ENCODE measurements at regions not wholly inside any gene's neighbourhood (a gene's known extent, or its start where the extent isn't known, plus 50 kb on each side); places are given as distances from the start of the nearest gene placed in this dataset.

DNA sequence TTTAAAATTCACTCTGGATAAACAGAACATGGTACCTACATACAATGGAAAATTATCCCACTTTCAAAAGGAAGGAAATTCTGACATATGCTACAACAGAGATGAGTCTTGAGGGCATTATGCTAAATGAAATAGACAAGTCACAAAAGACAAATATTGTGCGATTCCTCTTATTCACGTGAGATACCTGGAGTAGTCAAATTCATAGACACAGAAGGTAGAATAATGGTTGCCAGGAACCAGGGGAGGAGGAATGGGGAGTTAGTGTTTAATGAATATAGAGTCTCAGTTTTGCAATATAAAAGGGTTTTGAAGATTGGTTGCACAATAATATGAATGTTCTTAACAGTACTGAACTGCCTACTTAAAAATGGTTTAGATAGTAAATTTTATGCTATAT, 69.8 kb upstream of the WAC start:
- ChIA-PET POLR2A (no interaction called here), CTCF (no interaction called here), RAD21 (ENCODE audit: low non-redundant PET in 1 of 2, low total read pairs in 2 of 2, uncharacterized antibody in 2 of 2, unreplicated experiment in 2 of 2) (no interaction called here)
- ATAC-seq (no peak), DNase-seq (ENCODE audit: low read depth, low spot score) (no peak)
- no peaks in the 10 kb centered on the region for H3K36me3 ChIP-seq (ENCODE audit: control insufficient read depth in 1 of 2, insufficient read depth in 2 of 2, low read length in 2 of 2)
- intact Hi-C loops (cut with micrococcal nuclease), result no loop called here
- H3K4me2 ChIP-seq (ENCODE audit: low read length), result no peak overlapping the region
- no peaks in the 10 kb centered on the region for H3K27me3 ChIP-seq (ENCODE audit: insufficient read depth, low read length)
- no peaks in the 10 kb centered on the region for H3K9me3 ChIP-seq (ENCODE audit: control insufficient read depth in 1 of 2, insufficient read depth in 1 of 2, low read depth in 1 of 2, low read length in 2 of 2)
- no TSS peak for BruUV-seq (replicated peaks)
- H4K20me1 ChIP-seq (ENCODE audit: insufficient read depth), result no peaks in the 10 kb centered on the region
- H2AFZ ChIP-seq (ENCODE audit: low read depth, low read length, poor library complexity, severe bottlenecking), result no peak overlapping the region
- no peak overlapping the region for H3K27ac ChIP-seq (ENCODE audit: low read depth, low read length)
- H3K4me1 ChIP-seq (ENCODE audit: control insufficient read depth in 1 of 2, insufficient read depth in 2 of 2, low read length in 2 of 2), result no peaks in the 10 kb centered on the region
- no peak for TF ChIP-seq EZH2phosphoT487 (IDR thresholded peaks at IDR 0.05; ENCODE audit: borderline replicate concordance)
- TF ChIP-seq, protein P1, sequence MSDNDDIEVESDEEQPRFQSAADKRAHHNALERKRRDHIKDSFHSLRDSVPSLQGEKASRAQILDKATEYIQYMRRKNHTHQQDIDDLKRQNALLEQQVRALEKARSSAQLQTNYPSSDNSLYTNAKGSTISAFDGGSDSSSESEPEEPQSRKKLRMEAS (IDR thresholded peaks at IDR 0.05), result no peak
- TF ChIP-seq, protein P2, sequence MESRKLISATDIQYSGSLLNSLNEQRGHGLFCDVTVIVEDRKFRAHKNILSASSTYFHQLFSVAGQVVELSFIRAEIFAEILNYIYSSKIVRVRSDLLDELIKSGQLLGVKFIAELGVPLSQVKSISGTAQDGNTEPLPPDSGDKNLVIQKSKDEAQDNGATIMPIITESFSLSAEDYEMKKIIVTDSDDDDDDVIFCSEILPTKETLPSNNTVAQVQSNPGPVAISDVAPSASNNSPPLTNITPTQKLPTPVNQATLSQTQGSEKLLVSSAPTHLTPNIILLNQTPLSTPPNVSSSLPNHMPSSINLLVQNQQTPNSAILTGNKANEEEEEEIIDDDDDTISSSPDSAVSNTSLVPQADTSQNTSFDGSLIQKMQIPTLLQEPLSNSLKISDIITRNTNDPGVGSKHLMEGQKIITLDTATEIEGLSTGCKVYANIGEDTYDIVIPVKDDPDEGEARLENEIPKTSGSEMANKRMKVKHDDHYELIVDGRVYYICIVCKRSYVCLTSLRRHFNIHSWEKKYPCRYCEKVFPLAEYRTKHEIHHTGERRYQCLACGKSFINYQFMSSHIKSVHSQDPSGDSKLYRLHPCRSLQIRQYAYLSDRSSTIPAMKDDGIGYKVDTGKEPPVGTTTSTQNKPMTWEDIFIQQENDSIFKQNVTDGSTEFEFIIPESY (IDR thresholded peaks at IDR 0.05; ENCODE audit: extremely low read depth, insufficient replicate concordance, low read length), result no peak
- TF ChIP-seq TCF7L2 (IDR thresholded peaks at IDR 0.05; ENCODE audit: borderline replicate concordance, extremely low read depth, insufficient read depth, insufficient read length), result no peak
- no peak for TF ChIP-seq FOSL1 (IDR thresholded peaks at IDR 0.05; ENCODE audit: low read depth)
- TF ChIP-seq SRF (IDR thresholded peaks at IDR 0.05; ENCODE audit: low read depth), result no peak
- no peak for TF ChIP-seq SIN3A (IDR thresholded peaks at IDR 0.05; ENCODE audit: low read depth)
- no peak for TF ChIP-seq POLR2AphosphoS5 (IDR thresholded peaks at IDR 0.05; ENCODE audit: low read depth, low read length)
- no peak for TF ChIP-seq CBX3 (IDR thresholded peaks at IDR 0.05; ENCODE audit: low read depth)
- TF ChIP-seq SP1 (IDR thresholded peaks at IDR 0.05; ENCODE audit: low read depth), result no peak
- TF ChIP-seq RAD21 (IDR thresholded peaks at IDR 0.05; ENCODE audit: low read depth), result no peak
- TF ChIP-seq EGR1 (IDR thresholded peaks at IDR 0.05; ENCODE audit: low read depth), result no peak
- no peak for TF ChIP-seq CEBPB (IDR thresholded peaks at IDR 0.05; ENCODE audit: low read depth)
- TF ChIP-seq EZH2 (IDR thresholded peaks at IDR 0.05), result no peak
- TF ChIP-seq, protein P3, sequence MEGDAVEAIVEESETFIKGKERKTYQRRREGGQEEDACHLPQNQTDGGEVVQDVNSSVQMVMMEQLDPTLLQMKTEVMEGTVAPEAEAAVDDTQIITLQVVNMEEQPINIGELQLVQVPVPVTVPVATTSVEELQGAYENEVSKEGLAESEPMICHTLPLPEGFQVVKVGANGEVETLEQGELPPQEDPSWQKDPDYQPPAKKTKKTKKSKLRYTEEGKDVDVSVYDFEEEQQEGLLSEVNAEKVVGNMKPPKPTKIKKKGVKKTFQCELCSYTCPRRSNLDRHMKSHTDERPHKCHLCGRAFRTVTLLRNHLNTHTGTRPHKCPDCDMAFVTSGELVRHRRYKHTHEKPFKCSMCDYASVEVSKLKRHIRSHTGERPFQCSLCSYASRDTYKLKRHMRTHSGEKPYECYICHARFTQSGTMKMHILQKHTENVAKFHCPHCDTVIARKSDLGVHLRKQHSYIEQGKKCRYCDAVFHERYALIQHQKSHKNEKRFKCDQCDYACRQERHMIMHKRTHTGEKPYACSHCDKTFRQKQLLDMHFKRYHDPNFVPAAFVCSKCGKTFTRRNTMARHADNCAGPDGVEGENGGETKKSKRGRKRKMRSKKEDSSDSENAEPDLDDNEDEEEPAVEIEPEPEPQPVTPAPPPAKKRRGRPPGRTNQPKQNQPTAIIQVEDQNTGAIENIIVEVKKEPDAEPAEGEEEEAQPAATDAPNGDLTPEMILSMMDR (IDR thresholded peaks at IDR 0.05 in 2 of 3, conservative IDR thresholded peaks at IDR 0.05 in 1 of 3; ENCODE audit: borderline replicate concordance in 1 of 3, insufficient read depth in 1 of 3, low read depth in 2 of 3, low read length in 2 of 3), result no peak
- TF ChIP-seq ELF1 (IDR thresholded peaks at IDR 0.05; ENCODE audit: borderline replicate concordance, low read depth), result no peak
- no peak for TF ChIP-seq POLR2A (IDR thresholded peaks at IDR 0.05; ENCODE audit: borderline replicate concordance, extremely low read depth, insufficient read depth, insufficient read length)
- no peak for TF ChIP-seq ZFX (IDR thresholded peaks at IDR 0.05)
- no peaks in the 10 kb centered on the region for H3K79me2 ChIP-seq (ENCODE audit: insufficient read depth, low read length)
- H3K9me2 ChIP-seq (ENCODE audit: insufficient read depth), result no peaks in the 10 kb centered on the region
- H3K4me3 ChIP-seq (replicated peaks in 1 of 2; ENCODE audit: low read depth in 1 of 2, low read length in 2 of 2), result no peak overlapping the region
- H3K9ac ChIP-seq (ENCODE audit: low read length), result no peak overlapping the region
